Esophagus squamous epithelium (tissue), 4 donors: ENCODE measurements at regions not wholly inside any gene's neighbourhood (a gene's known extent, or its start where the extent isn't known, plus 50 kb on each side); places are given as distances from the start of the nearest gene placed in this dataset.

Experiments
- POLR2A ChIP-seq, 4 donors: fragments of 450-650 bp; IDR thresholded peaks; one replicate each; pipeline ENCODE4 v1.6.1; 2017; ENCODE audit warnings: antibody characterized with exemption in 4 of 4, mild to moderate bottlenecking in 4 of 4, moderate library complexity in 3 of 4
- TF ChIP-seq, protein P1 (sequence below), 6 experiments: fragments of 450-650 bp in 4 of 6; fragments of 200-600 bp in 2 of 6; sonication (generic) in 2 of 6; IDR thresholded peaks; one replicate each; pipeline ENCODE4 v1.5.1; 2016 to 2019; ENCODE audit warnings: antibody characterized with exemption in 6 of 6, mild to moderate bottlenecking in 4 of 6, moderate library complexity in 4 of 6

DNA sequence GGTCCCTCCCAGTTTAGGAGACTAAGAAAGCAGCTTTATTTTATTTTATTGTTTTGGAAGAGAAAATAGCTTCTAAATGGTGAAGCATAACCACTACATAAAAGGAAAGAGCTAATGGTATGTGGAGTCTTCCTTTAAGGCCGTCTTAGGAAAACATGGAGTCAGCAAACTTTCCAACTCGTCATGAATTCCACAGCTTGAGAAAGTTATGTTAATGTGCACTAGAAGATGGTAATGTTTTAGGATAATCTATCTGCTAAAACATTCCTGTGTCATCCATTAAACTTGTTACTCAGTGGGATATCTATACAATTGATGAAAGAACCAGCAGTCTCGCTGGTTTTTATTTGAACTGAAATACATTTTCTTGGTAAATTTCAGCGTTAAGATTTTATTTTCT is 448.4 kb upstream of the SEL1L start:
- TF ChIP-seq, protein P1, sequence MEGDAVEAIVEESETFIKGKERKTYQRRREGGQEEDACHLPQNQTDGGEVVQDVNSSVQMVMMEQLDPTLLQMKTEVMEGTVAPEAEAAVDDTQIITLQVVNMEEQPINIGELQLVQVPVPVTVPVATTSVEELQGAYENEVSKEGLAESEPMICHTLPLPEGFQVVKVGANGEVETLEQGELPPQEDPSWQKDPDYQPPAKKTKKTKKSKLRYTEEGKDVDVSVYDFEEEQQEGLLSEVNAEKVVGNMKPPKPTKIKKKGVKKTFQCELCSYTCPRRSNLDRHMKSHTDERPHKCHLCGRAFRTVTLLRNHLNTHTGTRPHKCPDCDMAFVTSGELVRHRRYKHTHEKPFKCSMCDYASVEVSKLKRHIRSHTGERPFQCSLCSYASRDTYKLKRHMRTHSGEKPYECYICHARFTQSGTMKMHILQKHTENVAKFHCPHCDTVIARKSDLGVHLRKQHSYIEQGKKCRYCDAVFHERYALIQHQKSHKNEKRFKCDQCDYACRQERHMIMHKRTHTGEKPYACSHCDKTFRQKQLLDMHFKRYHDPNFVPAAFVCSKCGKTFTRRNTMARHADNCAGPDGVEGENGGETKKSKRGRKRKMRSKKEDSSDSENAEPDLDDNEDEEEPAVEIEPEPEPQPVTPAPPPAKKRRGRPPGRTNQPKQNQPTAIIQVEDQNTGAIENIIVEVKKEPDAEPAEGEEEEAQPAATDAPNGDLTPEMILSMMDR (IDR thresholded peaks at IDR 0.05): no peak
- no peak for TF ChIP-seq POLR2A (IDR thresholded peaks at IDR 0.05)
